ENCODE measurements at regions not wholly inside any gene's neighbourhood (a gene's known extent, or its start where the extent isn't known, plus 50 kb on each side); places are given as distances from the start of the nearest gene placed in this dataset.

DNA sequence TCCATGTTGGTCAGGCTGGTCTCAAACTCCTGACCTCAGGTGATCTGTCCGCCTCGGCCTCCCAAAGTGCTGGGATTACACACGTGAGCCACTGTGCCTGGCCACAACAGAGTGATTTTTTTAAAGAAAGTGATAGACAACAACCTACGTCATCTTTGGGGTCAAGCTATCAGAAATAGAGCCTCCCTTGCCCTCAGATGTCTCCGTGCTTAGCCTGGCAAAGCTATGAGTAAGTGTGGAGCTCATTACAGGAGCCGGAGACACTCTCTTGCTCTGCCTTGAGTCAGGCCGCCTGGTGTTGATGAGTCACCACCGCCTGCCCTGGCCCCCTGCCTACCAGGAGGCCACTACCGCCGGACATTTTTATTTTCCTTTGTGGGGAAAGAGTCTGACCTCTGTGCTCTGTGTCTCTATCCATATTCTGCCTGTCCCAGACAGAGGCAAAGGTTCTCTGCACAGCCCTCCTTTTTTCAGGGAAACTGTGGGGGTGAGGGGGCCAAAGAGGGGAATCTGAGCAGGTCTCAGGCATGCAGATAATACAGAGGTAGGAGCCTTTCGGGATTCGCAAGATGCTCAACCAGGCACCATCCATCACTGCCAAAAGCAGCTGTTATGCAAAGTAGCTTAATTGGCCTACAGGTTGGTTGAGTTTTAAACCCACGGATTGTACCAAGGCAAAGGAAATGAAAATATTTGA lies 123.7 kb upstream of the CPEB4 start:
- 71% methylated on average over 13 of the region's 13 CpGs for WGBS (ENCODE audit: insufficient coverage)
- H3K4me1 ChIP-seq (ENCODE audit: control insufficient read depth, insufficient read depth, low read length): no peaks in the 10 kb centered on the region
- Mint-ChIP-seq H3K36me3 (no peaks in the 10 kb centered on the region), H3K4me3 (no peak overlapping the region), H3K9me3 (no peaks in the 10 kb centered on the region), H3K27ac (no peak overlapping the region), H3K4me1 (no peaks in the 10 kb centered on the region), H3K27me3 (ENCODE audit: low read depth in 2 of 2) (peaks cover 7 to 11% of the 10 kb centered on the region in 2 donors)
- intact Hi-C loops (cut with micrococcal nuclease): no loop called here
- H3K4me3 ChIP-seq (ENCODE audit: low read length): no peak overlapping the region
- no peak for DNase-seq
- H3K27ac ChIP-seq (ENCODE audit: low read length): no peak overlapping the region
- no peaks in the 10 kb centered on the region for H3K36me3 ChIP-seq (ENCODE audit: control insufficient read depth, insufficient read depth, low read length)
- H3K9me3 ChIP-seq (ENCODE audit: control insufficient read depth, insufficient read depth, low read length): no peaks in the 10 kb centered on the region
- no peaks in the 10 kb centered on the region for H3K27me3 ChIP-seq (ENCODE audit: control insufficient read depth, insufficient read depth, low read length)
- TF ChIP-seq, protein P1, sequence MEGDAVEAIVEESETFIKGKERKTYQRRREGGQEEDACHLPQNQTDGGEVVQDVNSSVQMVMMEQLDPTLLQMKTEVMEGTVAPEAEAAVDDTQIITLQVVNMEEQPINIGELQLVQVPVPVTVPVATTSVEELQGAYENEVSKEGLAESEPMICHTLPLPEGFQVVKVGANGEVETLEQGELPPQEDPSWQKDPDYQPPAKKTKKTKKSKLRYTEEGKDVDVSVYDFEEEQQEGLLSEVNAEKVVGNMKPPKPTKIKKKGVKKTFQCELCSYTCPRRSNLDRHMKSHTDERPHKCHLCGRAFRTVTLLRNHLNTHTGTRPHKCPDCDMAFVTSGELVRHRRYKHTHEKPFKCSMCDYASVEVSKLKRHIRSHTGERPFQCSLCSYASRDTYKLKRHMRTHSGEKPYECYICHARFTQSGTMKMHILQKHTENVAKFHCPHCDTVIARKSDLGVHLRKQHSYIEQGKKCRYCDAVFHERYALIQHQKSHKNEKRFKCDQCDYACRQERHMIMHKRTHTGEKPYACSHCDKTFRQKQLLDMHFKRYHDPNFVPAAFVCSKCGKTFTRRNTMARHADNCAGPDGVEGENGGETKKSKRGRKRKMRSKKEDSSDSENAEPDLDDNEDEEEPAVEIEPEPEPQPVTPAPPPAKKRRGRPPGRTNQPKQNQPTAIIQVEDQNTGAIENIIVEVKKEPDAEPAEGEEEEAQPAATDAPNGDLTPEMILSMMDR (IDR thresholded peaks at IDR 0.05): no peak
- ATAC-seq: no peak

DNA sequence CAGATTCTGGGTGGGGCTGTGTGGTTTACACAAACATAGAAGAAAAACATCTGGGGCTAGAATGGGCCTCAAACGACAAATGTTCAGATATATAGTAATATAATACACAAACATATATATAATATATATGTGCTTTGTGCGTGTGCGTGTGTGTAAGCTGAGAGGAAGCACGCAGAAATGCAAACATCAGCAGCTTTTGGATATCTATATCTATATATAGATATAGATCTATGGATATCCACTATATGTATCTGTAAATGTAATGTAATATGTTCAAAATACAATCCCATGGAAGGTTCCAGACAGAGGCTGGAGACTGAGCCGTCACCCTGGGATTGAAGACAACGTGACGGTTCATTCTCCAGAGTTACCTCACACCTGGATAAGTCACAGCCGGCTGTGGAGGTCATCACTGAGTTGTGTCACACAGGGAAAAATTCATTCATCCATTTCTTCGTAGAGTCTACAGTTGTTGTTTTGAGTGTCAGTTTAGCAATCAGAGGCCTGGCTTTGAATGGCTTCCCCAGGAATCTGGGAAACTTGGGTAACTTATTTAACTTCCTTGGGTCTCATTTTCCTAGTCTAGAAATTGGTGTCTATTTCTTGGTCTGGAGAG lies 123.0 kb upstream of the CPEB4 start:
- Mint-ChIP-seq H3K27ac (no peak overlapping the region), H3K27me3 (ENCODE audit: low read depth in 2 of 2) (peaks cover 7 to 16% of the 10 kb centered on the region in 2 donors), H3K9me3 (no peaks in the 10 kb centered on the region), H3K4me1 (no peaks in the 10 kb centered on the region), H3K4me3 (no peak overlapping the region), H3K36me3 (no peaks in the 10 kb centered on the region)
- Histone ChIP-seq H3K36me3 (ENCODE audit: control insufficient read depth, insufficient read depth, low read length) (no peaks in the 10 kb centered on the region), H3K4me3 (ENCODE audit: low read length) (no peak overlapping the region), H3K27ac (ENCODE audit: low read length) (no peak overlapping the region), H3K9me3 (ENCODE audit: control insufficient read depth, insufficient read depth, low read length) (no peaks in the 10 kb centered on the region), H3K4me1 (ENCODE audit: control insufficient read depth, insufficient read depth, low read length) (no peaks in the 10 kb centered on the region), H3K27me3 (ENCODE audit: control insufficient read depth, insufficient read depth, low read length) (no peaks in the 10 kb centered on the region)
- DNase-seq (no peak), ATAC-seq (no peak)
- TF ChIP-seq, protein P1 (IDR thresholded peaks at IDR 0.05): no peak
- WGBS (ENCODE audit: insufficient coverage): 95% methylated on average over 5 of the region's 9 CpGs
- intact Hi-C loops (cut with micrococcal nuclease): no loop called here

DNA sequence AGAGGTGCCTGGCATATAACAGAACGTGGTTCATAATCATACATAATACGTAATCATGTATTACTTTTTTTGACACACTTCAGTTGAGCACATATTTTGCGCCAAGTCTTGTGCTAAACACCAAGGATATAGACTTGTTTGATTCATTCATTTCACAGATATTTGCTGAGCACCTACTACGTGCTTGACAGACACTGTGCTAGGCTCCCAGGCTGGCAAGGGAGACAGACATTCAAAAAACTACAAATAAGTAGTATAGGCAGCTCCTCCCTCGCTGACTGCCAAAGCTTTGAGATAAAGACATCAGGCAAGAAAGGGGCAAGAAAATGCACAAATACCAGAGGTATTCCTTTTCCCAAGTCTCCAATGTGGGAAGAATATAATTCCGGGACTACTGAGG lies 122.5 kb upstream of the CPEB4 start:
- TF ChIP-seq, protein P1 (IDR thresholded peaks at IDR 0.05): no peak
- Mint-ChIP-seq H3K4me1 (no peaks in the 10 kb centered on the region), H3K27me3 (ENCODE audit: low read depth in 2 of 2) (peaks cover 7 to 16% of the 10 kb centered on the region in 2 donors), H3K36me3 (no peaks in the 10 kb centered on the region), H3K4me3 (no peak overlapping the region), H3K9me3 (no peaks in the 10 kb centered on the region), H3K27ac (no peak overlapping the region)
- no peak for DNase-seq
- Histone ChIP-seq H3K36me3 (ENCODE audit: control insufficient read depth, insufficient read depth, low read length) (no peaks in the 10 kb centered on the region), H3K27ac (ENCODE audit: low read length) (no peak overlapping the region), H3K27me3 (ENCODE audit: control insufficient read depth, insufficient read depth, low read length) (no peaks in the 10 kb centered on the region), H3K9me3 (ENCODE audit: control insufficient read depth, insufficient read depth, low read length) (no peaks in the 10 kb centered on the region), H3K4me1 (ENCODE audit: control insufficient read depth, insufficient read depth, low read length) (no peaks in the 10 kb centered on the region), H3K4me3 (ENCODE audit: low read length) (no peak overlapping the region)
- intact Hi-C loops (cut with micrococcal nuclease): no loop called here
- ATAC-seq: no peak
- 81% methylated on average over 5 of the region's 6 CpGs for WGBS (ENCODE audit: insufficient coverage)
